NCI-H1436 treated with DMSO at 0.1 percent for 48 hours (cell line): ENCODE measurements at regions not wholly inside any gene's neighbourhood (a gene's known extent, or its start where the extent isn't known, plus 50 kb on each side); places are given as distances from the start of the nearest gene placed in this dataset.
A peak's percentile ranks its signal among the peaks of the same experiment; 100 is the strongest.

Source experiments
- DNase-seq: peaks from one replicate; lab custom pipeline; 2025; lab: John Stamatoyannopoulos, UW

- no peak for DNase-seq
Observed at GRCh38 chr5:4387290-4387689, 752.8 kb upstream of the ADAMTS16 start.

- no peak for DNase-seq
Observed at GRCh38 chr5:4395752-4396151, 744.4 kb upstream of the ADAMTS16 start.

GRCh38 chr5:4405614-4406219 lies 734.4 kb upstream of the ADAMTS16 start:
- no peak for DNase-seq

- no peak for DNase-seq
Observed at GRCh38 chr5:4410151-4410550, 730.0 kb upstream of the ADAMTS16 start.

- no peak for DNase-seq
Observed at GRCh38 chr5:4411664-4412063, 728.5 kb upstream of the ADAMTS16 start.

GRCh38 chr5:4413996-4414395 lies 726.1 kb upstream of the ADAMTS16 start:
- no peak for DNase-seq

- DNase-seq, result no peak
Observed at GRCh38 chr5:4418084-4418483, 722.0 kb upstream of the ADAMTS16 start.

GRCh38 chr5:4419281-4419680 lies 720.8 kb upstream of the ADAMTS16 start:
- DNase-seq, result no peak

GRCh38 chr5:4420177-4420576 lies 720.0 kb upstream of the ADAMTS16 start:
- no peak for DNase-seq

- DNase-seq, result no peak
Observed at GRCh38 chr5:4420681-4421080, 719.4 kb upstream of the ADAMTS16 start.

- DNase-seq, result no peak
Observed at GRCh38 chr5:4422247-4422646, 717.9 kb upstream of the ADAMTS16 start.

GRCh38 chr5:4424895-4425294 lies 715.2 kb upstream of the ADAMTS16 start:
- DNase-seq, result no peak

- DNase-seq, result no peak
Observed at GRCh38 chr5:4440536-4440935, 699.6 kb upstream of the ADAMTS16 start.

- no peak for DNase-seq
Observed at GRCh38 chr5:4442221-4442620, 697.9 kb upstream of the ADAMTS16 start.

- no peak for DNase-seq
Observed at GRCh38 chr5:4447657-4448056, 692.5 kb upstream of the ADAMTS16 start.

GRCh38 chr5:4453655-4454054 lies 686.5 kb upstream of the ADAMTS16 start:
- no peak for DNase-seq

- no peak for DNase-seq
Observed at GRCh38 chr5:4479426-4479825, 660.7 kb upstream of the ADAMTS16 start.

GRCh38 chr5:4480528-4481349 lies 659.4 kb upstream of the ADAMTS16 start:
- peak; percentile 13 for DNase-seq

GRCh38 chr5:4487581-4487980 lies 652.5 kb upstream of the ADAMTS16 start:
- DNase-seq, result no peak

- no peak for DNase-seq
Observed at GRCh38 chr5:4511996-4512656, 628.0 kb upstream of the ADAMTS16 start.

- DNase-seq, result no peak
Observed at GRCh38 chr5:4513381-4513780, 626.7 kb upstream of the ADAMTS16 start.

- peak; percentile 43 for DNase-seq
Observed at GRCh38 chr5:4514067-4514648, 626.0 kb upstream of the ADAMTS16 start.
